ENCODE measurements at regions not wholly inside any gene's neighbourhood (a gene's known extent, or its start where the extent isn't known, plus 50 kb on each side); places are given as distances from the start of the nearest gene placed in this dataset.

DNA sequence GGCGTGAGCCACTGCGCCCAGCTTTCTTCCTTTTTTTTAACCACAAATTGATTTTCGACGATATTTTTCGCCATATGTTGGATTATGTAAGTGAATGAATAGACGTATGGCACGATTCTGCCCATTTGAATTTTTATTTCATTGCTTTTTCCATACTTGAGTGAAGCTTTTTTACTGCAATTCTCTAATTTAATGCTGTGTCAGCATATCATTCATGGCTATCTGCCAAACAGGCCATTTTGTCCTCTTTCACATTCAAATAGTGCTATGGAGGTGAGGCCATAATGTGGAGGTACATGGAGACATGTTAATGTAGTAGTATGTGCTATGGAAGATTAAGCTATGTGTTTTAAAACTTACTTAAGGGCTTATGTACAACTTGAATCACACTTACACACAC, 152.1 kb upstream of the TUSC1 start:
- Histone ChIP-seq H3K9me3 (ENCODE audit: low read depth) (no peaks in the 10 kb centered on the region), H3K36me3 (no peaks in the 10 kb centered on the region), H3K27ac (no peak overlapping the region), H3K27me3 (no peaks in the 10 kb centered on the region), H3K4me1 (ENCODE audit: low read depth) (no peaks in the 10 kb centered on the region), H3K4me3 (no peak overlapping the region)
- no peak for DNase-seq (ENCODE audit: low read depth in 1 of 2, low spot score in 1 of 2)
- TF ChIP-seq, protein P1, sequence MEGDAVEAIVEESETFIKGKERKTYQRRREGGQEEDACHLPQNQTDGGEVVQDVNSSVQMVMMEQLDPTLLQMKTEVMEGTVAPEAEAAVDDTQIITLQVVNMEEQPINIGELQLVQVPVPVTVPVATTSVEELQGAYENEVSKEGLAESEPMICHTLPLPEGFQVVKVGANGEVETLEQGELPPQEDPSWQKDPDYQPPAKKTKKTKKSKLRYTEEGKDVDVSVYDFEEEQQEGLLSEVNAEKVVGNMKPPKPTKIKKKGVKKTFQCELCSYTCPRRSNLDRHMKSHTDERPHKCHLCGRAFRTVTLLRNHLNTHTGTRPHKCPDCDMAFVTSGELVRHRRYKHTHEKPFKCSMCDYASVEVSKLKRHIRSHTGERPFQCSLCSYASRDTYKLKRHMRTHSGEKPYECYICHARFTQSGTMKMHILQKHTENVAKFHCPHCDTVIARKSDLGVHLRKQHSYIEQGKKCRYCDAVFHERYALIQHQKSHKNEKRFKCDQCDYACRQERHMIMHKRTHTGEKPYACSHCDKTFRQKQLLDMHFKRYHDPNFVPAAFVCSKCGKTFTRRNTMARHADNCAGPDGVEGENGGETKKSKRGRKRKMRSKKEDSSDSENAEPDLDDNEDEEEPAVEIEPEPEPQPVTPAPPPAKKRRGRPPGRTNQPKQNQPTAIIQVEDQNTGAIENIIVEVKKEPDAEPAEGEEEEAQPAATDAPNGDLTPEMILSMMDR (IDR thresholded peaks at IDR 0.05; ENCODE audit: low read depth, low read length), result no peak

- DNase-seq (ENCODE audit: low read depth in 1 of 2, low spot score in 1 of 2), result no peak
- Histone ChIP-seq H3K4me3 (no peak overlapping the region), H3K27me3 (no peaks in the 10 kb centered on the region), H3K36me3 (no peaks in the 10 kb centered on the region), H3K4me1 (ENCODE audit: low read depth) (no peaks in the 10 kb centered on the region), H3K27ac (no peak overlapping the region), H3K9me3 (ENCODE audit: low read depth) (no peaks in the 10 kb centered on the region)
- TF ChIP-seq, protein P1 (IDR thresholded peaks at IDR 0.05; ENCODE audit: low read depth, low read length), result no peak
Measured at GRCh38 chr9:25827626-25828025, 149.4 kb upstream of the TUSC1 start.

GRCh38 chr9:25816439-25816838, 138.2 kb upstream of the TUSC1 start:
- Histone ChIP-seq H3K27ac (no peak overlapping the region), H3K4me3 (no peak overlapping the region), H3K27me3 (no peaks in the 10 kb centered on the region), H3K4me1 (ENCODE audit: low read depth) (no peaks in the 10 kb centered on the region), H3K9me3 (ENCODE audit: low read depth) (no peaks in the 10 kb centered on the region), H3K36me3 (no peaks in the 10 kb centered on the region)
- TF ChIP-seq, protein P1 (IDR thresholded peaks at IDR 0.05; ENCODE audit: low read depth, low read length), result no peak
- no peak for DNase-seq (ENCODE audit: low read depth in 1 of 2, low spot score in 1 of 2)

- no peaks in the 10 kb centered on the region for H3K4me1 ChIP-seq (ENCODE audit: low read depth)
Measured at GRCh38 chr9:25814023-25814422, 135.8 kb upstream of the TUSC1 start.

DNA sequence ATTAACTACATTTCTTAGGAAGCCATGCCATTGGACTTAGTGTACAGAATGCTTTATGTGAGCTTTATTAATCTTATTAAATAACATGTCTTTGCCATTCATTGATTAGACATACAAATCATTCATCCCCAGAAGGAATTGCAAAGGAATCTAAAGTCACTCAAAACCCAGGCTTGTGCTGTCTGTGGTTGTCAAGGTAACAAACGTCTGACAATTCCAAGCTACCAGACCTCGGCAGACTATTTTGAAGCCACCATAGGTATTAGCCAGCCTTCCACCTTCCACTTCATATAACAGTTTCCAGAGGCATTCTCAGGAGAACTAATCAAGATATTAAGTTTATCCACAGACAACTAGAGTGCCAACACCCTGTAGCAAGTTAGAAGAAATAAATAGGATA, 135.2 kb upstream of the TUSC1 start:
- Histone ChIP-seq H3K4me3 (no peak overlapping the region), H3K36me3 (no peaks in the 10 kb centered on the region), H3K4me1 (ENCODE audit: low read depth) (no peaks in the 10 kb centered on the region), H3K9me3 (ENCODE audit: low read depth) (no peaks in the 10 kb centered on the region), H3K27me3 (no peaks in the 10 kb centered on the region), H3K27ac (no peak overlapping the region)
- TF ChIP-seq, protein P1 (IDR thresholded peaks at IDR 0.05; ENCODE audit: low read depth, low read length), result no peak
- no peak for DNase-seq (ENCODE audit: low read depth in 1 of 2, low spot score in 1 of 2)

More at GRCh38 chr9:25814023-25814422, 135.8 kb upstream of the TUSC1 start:
- no peaks in the 10 kb centered on the region for H3K27me3 ChIP-seq
- no peaks in the 10 kb centered on the region for H3K36me3 ChIP-seq
- TF ChIP-seq, protein P1 (IDR thresholded peaks at IDR 0.05; ENCODE audit: low read depth, low read length), result no peak
- H3K27ac ChIP-seq, result no peak overlapping the region
- no peak for DNase-seq (ENCODE audit: low read depth in 1 of 2, low spot score in 1 of 2)
- no peaks in the 10 kb centered on the region for H3K9me3 ChIP-seq (ENCODE audit: low read depth)
- H3K4me3 ChIP-seq, result no peak overlapping the region

GRCh38 chr9:25808554-25808953, 130.3 kb upstream of the TUSC1 start:
- H3K9me3 ChIP-seq (ENCODE audit: low read depth), result no peaks in the 10 kb centered on the region
- no peak overlapping the region for H3K27ac ChIP-seq
- H3K4me1 ChIP-seq (ENCODE audit: low read depth), result no peaks in the 10 kb centered on the region
- TF ChIP-seq, protein P1 (IDR thresholded peaks at IDR 0.05; ENCODE audit: low read depth, low read length), result no peak
- DNase-seq (ENCODE audit: low read depth in 1 of 2, low spot score in 1 of 2), result no peak
- H3K27me3 ChIP-seq, result no peaks in the 10 kb centered on the region
- H3K36me3 ChIP-seq, result no peaks in the 10 kb centered on the region
- H3K4me3 ChIP-seq, result no peak overlapping the region
